Fibroblast of lung (primary cell): ENCODE measurements at regions not wholly inside any gene's neighbourhood (a gene's known extent, or its start where the extent isn't known, plus 50 kb on each side); places are given as distances from the start of the nearest gene placed in this dataset.
"Not testable (repeated sequence)": the region's sequence is repeated elsewhere in the genome, so short reads cannot be mapped to it uniquely, and the experiment has no call there.

Source experiments
- DNase-seq, 2 donors: peaks; one replicate each; pipeline versions ENCODE4 v3.0.0 to v3.0.0-alpha.2; 2010; ENCODE audit warnings: low read depth in 2 of 2
- H2AFZ ChIP-seq: 2 replicates; pipeline ENCODE4 v1.5.1; 2012; ENCODE audit warnings: low read length, control low read depth, inconsistent platforms
- H3K27ac ChIP-seq: 2 replicates; pipeline ENCODE4 v1.5.1; 2011; ENCODE audit warnings: low read length, control low read depth; ENCODE audit not compliant: insufficient read depth
- H3K27me3 ChIP-seq: 2 replicates; pipeline ENCODE4 v1.5.1; 2011; ENCODE audit warnings: mild to moderate bottlenecking, low read length; ENCODE audit not compliant: control insufficient read depth, insufficient read depth
- H3K36me3 ChIP-seq: 2 replicates; pipeline ENCODE4 v1.5.1; 2011; ENCODE audit warnings: low read length; ENCODE audit not compliant: control insufficient read depth, insufficient read depth
- H3K4me1 ChIP-seq: 2 replicates; pipeline ENCODE4 v1.5.1; 2011; ENCODE audit warnings: low read length; ENCODE audit not compliant: control insufficient read depth, insufficient read depth; ENCODE audit errors: extremely low read depth
- H3K4me2 ChIP-seq: 2 replicates; pipeline ENCODE4 v1.5.1; 2011; ENCODE audit warnings: low read length, control low read depth; ENCODE audit not compliant: insufficient read depth; ENCODE audit errors: extremely low read depth
- H3K4me3 ChIP-seq, 4 experiments: fragments of 200-600 bp in 1 of 4; sonication (generic) in 1 of 4; replicated peaks in 1 of 4; 2 replicates each; pipeline ENCODE4 v1.5.1; 2011 to 2016; ENCODE audit warnings: low read length in 4 of 4, low read depth in 3 of 4, mild to moderate bottlenecking in 3 of 4, control low read depth in 2 of 4, inconsistent platforms in 1 of 4, mixed read lengths in 1 of 4; ENCODE audit not compliant: insufficient read depth in 1 of 4; ENCODE audit errors: control extremely low read depth in 1 of 4
- H3K79me2 ChIP-seq: 2 replicates; pipeline ENCODE4 v1.5.1; 2012; ENCODE audit warnings: mild to moderate bottlenecking, low read length, inconsistent platforms; ENCODE audit not compliant: control insufficient read depth, insufficient read depth
- H3K9ac ChIP-seq: 2 replicates; pipeline ENCODE4 v1.5.1; 2011; ENCODE audit warnings: mild to moderate bottlenecking, low read length, control low read depth; ENCODE audit not compliant: insufficient read depth
- H3K9me3 ChIP-seq: 2 replicates; pipeline ENCODE4 v1.5.1; 2012; ENCODE audit warnings: low read depth, low read length; ENCODE audit not compliant: control insufficient read depth, insufficient read depth
- H4K20me1 ChIP-seq: 2 replicates; pipeline ENCODE4 v1.5.1; 2011; ENCODE audit warnings: low read length; ENCODE audit not compliant: control insufficient read depth, insufficient read depth; ENCODE audit errors: extremely low read depth
- EZH2 ChIP-seq: IDR thresholded peaks from 2 replicates; pipeline ENCODE4 v1.5.1; 2012; ENCODE audit warnings: low read length, control low read depth, mild to moderate bottlenecking; ENCODE audit errors: missing control alignments
- TF ChIP-seq, protein P1 (sequence below), 2 donors: IDR thresholded peaks in 1 of 2; conservative IDR thresholded peaks in 1 of 2; 1 replicate in 1 of 2; 2 replicates in 1 of 2; pipeline ENCODE4 v1.5.1; 2011 to 2012; ENCODE audit warnings: low read length in 2 of 2, control low read depth in 1 of 2, inconsistent platforms in 1 of 2, low read depth in 1 of 2, mild to moderate bottlenecking in 1 of 2

DNA sequence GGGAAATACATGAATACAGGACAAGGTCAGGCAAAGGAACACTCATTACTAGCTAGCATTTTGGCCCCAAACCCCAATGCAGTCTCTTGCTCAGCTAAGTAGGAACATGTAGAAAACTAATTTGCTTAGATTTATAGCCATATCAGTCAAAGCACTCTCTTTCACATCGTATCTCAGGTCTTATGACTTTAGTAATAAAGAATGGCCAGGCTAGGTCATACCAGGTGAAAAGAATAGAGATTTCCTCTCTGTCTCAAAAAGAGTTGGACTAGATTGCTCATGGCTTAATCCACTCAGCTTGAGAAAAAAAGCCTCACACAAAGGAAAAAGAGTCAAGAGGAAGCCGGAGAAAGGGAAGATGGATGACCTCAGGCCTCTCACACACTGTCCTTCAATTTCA lies 772.7 kb upstream of the SEMA6A start:
- no peaks in the 10 kb centered on the region for H3K36me3 ChIP-seq
- H3K4me1 ChIP-seq = no peaks in the 10 kb centered on the region
- no peak overlapping the region for H3K4me3 ChIP-seq
- no peak overlapping the region for H3K9ac ChIP-seq
- no peaks in the 10 kb centered on the region for H4K20me1 ChIP-seq
- H3K27ac ChIP-seq = no peak overlapping the region
- no peaks in the 10 kb centered on the region for H3K79me2 ChIP-seq
- no peak overlapping the region for H3K4me2 ChIP-seq
- no peak for DNase-seq
- H3K9me3 ChIP-seq = no peaks in the 10 kb centered on the region
- no peaks in the 10 kb centered on the region for H3K27me3 ChIP-seq
- TF ChIP-seq EZH2 = no peak
- TF ChIP-seq, protein P1, sequence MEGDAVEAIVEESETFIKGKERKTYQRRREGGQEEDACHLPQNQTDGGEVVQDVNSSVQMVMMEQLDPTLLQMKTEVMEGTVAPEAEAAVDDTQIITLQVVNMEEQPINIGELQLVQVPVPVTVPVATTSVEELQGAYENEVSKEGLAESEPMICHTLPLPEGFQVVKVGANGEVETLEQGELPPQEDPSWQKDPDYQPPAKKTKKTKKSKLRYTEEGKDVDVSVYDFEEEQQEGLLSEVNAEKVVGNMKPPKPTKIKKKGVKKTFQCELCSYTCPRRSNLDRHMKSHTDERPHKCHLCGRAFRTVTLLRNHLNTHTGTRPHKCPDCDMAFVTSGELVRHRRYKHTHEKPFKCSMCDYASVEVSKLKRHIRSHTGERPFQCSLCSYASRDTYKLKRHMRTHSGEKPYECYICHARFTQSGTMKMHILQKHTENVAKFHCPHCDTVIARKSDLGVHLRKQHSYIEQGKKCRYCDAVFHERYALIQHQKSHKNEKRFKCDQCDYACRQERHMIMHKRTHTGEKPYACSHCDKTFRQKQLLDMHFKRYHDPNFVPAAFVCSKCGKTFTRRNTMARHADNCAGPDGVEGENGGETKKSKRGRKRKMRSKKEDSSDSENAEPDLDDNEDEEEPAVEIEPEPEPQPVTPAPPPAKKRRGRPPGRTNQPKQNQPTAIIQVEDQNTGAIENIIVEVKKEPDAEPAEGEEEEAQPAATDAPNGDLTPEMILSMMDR (conservative IDR thresholded peaks at IDR 0.05 in 1 of 2, IDR thresholded peaks at IDR 0.05 in 1 of 2; ENCODE audit: low read depth in 1 of 2, low read length in 2 of 2) = no peak
- H2AFZ ChIP-seq = no peak overlapping the region

DNA sequence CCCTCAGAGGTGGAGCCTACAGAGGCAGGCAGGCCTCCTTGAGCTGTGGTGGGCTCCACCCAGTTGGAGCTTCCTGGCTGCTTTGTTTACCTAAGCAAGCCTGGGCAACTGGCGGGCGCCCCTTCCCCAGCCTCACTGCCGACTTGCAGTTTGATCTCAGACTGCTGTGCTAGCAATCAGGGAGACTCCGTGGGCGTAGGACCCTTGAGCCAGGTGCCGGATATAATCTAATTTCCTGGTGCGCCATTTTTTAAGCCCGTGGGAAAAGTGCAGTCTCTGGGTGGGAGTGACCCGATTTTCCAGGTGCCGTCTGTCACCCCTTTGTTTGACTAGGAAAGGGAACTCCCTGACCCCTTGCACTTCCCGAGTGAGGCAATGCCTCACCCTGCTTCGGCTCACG lies 769.1 kb upstream of the SEMA6A start:
- not testable (repeated sequence) for DNase-seq, H3K36me3 ChIP-seq, H3K27me3 ChIP-seq, H3K9ac ChIP-seq, H3K9me3 ChIP-seq, H3K27ac ChIP-seq, H4K20me1 ChIP-seq, H3K4me2 ChIP-seq, H3K4me1 ChIP-seq, H3K4me3 ChIP-seq, H3K79me2 ChIP-seq, H2AFZ ChIP-seq

DNA sequence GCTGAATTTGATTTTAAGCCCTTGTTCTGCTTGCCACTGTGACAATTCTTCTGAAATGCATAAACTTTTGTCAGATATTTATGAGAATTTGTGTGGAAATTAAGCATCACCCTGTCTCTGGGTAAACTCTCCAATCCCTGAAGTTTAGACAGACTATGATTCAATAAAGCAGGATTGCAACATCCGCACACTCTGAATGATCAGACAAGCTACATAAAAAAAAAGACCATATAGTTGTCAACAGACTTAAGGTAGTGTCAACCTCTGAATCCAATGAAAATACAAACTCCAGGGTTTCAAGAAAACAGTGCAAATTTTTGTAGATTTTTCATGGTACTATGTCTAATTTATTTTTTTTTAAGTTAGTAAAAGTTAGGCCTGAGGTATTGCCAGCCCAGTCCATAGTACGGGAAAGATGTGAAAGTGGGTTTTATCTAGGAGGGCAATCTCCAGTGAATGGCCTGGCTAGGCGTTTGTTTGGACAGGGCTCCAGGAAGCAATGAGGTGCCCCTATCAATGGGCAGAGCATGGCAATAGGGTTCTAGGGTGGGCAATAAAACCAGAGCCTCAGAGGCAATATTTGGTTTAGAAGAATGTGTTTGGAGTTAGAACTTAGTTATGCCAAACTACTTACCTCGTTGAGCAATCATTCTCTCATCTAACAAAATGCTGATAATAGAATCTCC lies 762.6 kb upstream of the SEMA6A start:
- Histone ChIP-seq H3K4me1 (no peaks in the 10 kb centered on the region), H3K9me3 (no peaks in the 10 kb centered on the region), H3K36me3 (no peaks in the 10 kb centered on the region), H3K4me2 (no peak overlapping the region), H3K27me3 (no peaks in the 10 kb centered on the region), H3K4me3 (no peak overlapping the region), H3K79me2 (no peaks in the 10 kb centered on the region), H3K9ac (no peak overlapping the region), H2AFZ (no peak overlapping the region), H4K20me1 (no peaks in the 10 kb centered on the region), H3K27ac (no peak overlapping the region)
- TF ChIP-seq, protein P1 (conservative IDR thresholded peaks at IDR 0.05 in 1 of 2, IDR thresholded peaks at IDR 0.05 in 1 of 2; ENCODE audit: low read depth in 1 of 2, low read length in 2 of 2) = no peak
- no peak for TF ChIP-seq EZH2
- DNase-seq = no peak
